ENCODE measurements at regions not wholly inside any gene's neighbourhood (a gene's known extent, or its start where the extent isn't known, plus 50 kb on each side); places are given as distances from the start of the nearest gene placed in this dataset.

DNA sequence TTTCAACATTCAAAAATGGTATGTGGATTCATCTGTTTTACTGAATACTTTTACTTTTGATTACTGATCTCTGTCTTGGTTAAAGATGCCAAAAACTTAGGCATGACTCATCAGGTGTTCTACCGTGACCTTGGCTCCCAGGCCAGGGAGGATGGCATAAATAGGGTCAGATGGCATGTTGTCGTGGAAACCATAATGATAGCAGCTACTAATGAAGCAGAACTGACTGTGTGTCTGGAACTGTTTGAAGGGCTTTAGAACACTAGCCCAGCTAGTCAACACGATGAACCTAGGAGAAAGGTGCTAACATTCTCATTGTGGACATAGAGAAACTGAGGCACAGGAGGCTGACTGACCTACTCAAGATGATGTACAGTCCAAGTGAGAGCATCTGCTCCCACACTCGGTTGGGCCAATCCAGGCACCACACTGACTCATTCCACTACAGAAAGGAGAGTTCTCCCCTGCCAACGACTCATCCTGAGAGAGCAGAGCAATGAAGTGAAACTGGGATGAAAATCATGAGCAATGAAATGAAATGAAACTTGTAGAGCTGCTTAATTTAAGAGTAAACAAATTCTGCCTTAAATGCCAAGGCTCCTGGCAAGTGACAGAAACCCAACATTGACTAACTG, 116.0 kb downstream of the TENT4A start:
- no peak overlapping the region for H3K27ac ChIP-seq
- no peak overlapping the region for H3K4me3 ChIP-seq
- WGBS = 47% methylated on average over 5 of the region's 5 CpGs
- TF ChIP-seq, protein P1, sequence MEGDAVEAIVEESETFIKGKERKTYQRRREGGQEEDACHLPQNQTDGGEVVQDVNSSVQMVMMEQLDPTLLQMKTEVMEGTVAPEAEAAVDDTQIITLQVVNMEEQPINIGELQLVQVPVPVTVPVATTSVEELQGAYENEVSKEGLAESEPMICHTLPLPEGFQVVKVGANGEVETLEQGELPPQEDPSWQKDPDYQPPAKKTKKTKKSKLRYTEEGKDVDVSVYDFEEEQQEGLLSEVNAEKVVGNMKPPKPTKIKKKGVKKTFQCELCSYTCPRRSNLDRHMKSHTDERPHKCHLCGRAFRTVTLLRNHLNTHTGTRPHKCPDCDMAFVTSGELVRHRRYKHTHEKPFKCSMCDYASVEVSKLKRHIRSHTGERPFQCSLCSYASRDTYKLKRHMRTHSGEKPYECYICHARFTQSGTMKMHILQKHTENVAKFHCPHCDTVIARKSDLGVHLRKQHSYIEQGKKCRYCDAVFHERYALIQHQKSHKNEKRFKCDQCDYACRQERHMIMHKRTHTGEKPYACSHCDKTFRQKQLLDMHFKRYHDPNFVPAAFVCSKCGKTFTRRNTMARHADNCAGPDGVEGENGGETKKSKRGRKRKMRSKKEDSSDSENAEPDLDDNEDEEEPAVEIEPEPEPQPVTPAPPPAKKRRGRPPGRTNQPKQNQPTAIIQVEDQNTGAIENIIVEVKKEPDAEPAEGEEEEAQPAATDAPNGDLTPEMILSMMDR (IDR thresholded peaks at IDR 0.05) = no peak
- no peak for TF ChIP-seq POLR2A (IDR thresholded peaks at IDR 0.05)
- TF ChIP-seq POLR2AphosphoS5 (IDR thresholded peaks at IDR 0.05) = no peak
- TF ChIP-seq EP300 (IDR thresholded peaks at IDR 0.05) = no peak
- H3K4me1 ChIP-seq = no peaks in the 10 kb centered on the region
- no peaks in the 10 kb centered on the region for H3K9me3 ChIP-seq
- H3K36me3 ChIP-seq = no peaks in the 10 kb centered on the region
- no peak for DNase-seq (ENCODE audit: low spot score in 2 of 2)
- no peaks in the 10 kb centered on the region for H3K27me3 ChIP-seq

DNA sequence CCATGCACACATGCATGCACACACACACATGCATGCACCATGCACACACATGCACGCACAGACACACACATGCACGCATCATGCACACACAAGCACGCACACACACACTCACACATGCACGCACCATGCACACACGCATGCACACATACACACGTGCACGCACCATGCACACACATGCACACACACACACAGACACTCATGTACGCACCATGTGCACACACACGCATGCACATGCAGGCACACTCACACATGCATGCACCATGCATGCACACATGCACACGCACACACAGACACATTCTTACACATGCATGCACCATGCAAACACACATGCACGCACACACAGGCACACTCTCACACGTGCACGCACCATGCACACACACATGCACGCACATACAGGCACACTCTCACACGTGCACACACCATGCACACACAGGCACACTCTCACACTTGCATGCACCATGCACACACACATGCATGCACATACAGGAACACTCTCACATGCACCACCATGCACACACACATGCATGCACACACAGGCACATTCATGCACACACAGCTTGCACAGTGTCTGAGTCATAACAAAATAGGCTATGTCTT, 117.5 kb downstream of the TENT4A start:
- 82% methylated on average over 15 of the region's 15 CpGs for WGBS
- Histone ChIP-seq H3K36me3 (no peaks in the 10 kb centered on the region), H3K27me3 (no peaks in the 10 kb centered on the region), H3K4me1 (no peaks in the 10 kb centered on the region), H3K27ac (no peak overlapping the region), H3K9me3 (no peaks in the 10 kb centered on the region), H3K4me3 (no peak overlapping the region)
- TF ChIP-seq POLR2A (IDR thresholded peaks at IDR 0.05) = no peak
- TF ChIP-seq POLR2AphosphoS5 (IDR thresholded peaks at IDR 0.05) = no peak
- TF ChIP-seq, protein P1 (IDR thresholded peaks at IDR 0.05) = no peak
- TF ChIP-seq EP300 (IDR thresholded peaks at IDR 0.05) = no peak
- DNase-seq (ENCODE audit: low spot score in 2 of 2) = no peak

DNA sequence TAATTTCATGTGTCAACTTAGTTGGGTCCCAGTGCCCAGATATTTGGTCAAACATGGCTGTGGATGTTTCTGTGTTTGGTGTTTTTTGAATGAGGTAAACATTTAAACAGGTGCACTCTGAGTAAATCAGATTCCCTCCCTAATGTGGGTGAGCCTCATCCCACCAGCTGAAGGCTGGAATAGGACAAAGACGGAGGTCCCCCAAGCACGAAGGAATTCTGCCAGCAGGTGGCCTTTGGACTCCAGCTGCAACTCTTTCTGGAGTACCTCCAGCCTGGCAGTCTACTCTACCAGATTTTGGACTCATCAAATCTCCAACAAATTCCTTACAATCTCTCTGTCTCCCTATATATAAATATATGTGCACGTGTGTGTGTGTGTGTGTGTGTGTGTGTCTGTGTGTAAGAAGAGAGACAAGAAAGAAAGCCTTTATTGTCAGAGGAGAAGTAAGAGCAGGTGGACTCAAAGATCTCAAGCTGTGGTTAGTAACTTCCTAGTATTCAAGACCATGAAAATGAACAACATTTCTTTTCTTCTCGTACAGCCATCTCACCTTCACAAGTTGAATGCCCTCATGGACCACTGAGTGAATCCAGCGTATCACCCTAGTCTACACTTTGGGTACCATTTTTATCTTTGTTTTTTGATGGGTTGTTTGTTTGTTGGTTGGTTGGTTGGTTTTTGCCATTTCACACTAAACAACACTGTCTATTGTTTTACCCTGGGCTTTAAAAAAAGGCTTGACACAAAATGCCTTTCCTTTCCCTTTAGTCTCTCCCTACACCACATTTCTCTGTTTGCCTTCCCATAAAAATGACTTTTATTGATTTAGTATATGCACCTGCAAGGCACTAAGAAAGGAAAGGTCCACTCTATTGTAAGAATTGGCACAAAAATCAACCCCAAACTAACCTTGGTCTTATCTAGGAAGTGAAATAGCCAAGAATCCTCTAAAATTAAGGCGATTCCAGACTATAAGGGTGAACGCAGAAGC, 118.7 kb downstream of the TENT4A start:
- TF ChIP-seq POLR2A (IDR thresholded peaks at IDR 0.05) = no peak
- TF ChIP-seq, protein P1 (IDR thresholded peaks at IDR 0.05) = no peak
- TF ChIP-seq EP300 (IDR thresholded peaks at IDR 0.05) = no peak
- no peak for TF ChIP-seq POLR2AphosphoS5 (IDR thresholded peaks at IDR 0.05)
- DNase-seq (ENCODE audit: low spot score in 2 of 2) = no peak
- H3K9me3 ChIP-seq = no peaks in the 10 kb centered on the region
- no peaks in the 10 kb centered on the region for H3K27me3 ChIP-seq
- H3K27ac ChIP-seq = no peak overlapping the region
- H3K4me1 ChIP-seq = no peaks in the 10 kb centered on the region
- 82% methylated on average over 7 of the region's 7 CpGs for WGBS
- H3K4me3 ChIP-seq = no peak overlapping the region
- no peaks in the 10 kb centered on the region for H3K36me3 ChIP-seq

DNA sequence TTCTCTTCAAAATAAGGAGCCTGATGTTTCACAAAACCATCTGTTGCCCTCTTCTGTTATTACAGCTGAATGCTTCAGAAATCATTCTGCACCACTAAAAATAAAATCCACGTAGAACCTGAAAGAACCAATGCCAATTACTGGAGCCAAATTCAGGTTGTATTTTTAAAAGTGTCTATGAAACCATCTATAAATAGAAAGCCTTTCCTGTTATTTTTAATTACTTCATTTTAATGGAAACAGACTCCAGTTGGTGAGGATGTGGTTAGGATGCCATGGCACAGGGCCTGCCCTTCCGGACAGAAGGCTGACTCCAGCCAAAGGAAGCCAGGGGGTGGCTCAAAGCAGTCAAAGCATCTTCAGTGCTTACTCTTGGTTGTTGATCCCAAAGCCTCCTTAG, 119.8 kb downstream of the TENT4A start:
- H3K9me3 ChIP-seq = no peaks in the 10 kb centered on the region
- H3K36me3 ChIP-seq = no peaks in the 10 kb centered on the region
- TF ChIP-seq POLR2A (IDR thresholded peaks at IDR 0.05) (no peak), EP300 (IDR thresholded peaks at IDR 0.05) (no peak), POLR2AphosphoS5 (IDR thresholded peaks at IDR 0.05) (no peak)
- TF ChIP-seq, protein P1 (IDR thresholded peaks at IDR 0.05) = no peak
- H3K27me3 ChIP-seq = no peaks in the 10 kb centered on the region
- DNase-seq (ENCODE audit: low spot score in 2 of 2) = no peak
- H3K4me1 ChIP-seq = no peaks in the 10 kb centered on the region
- 12% methylated on average over 2 of the region's 2 CpGs for WGBS
- H3K4me3 ChIP-seq = no peak overlapping the region
- H3K27ac ChIP-seq = no peak overlapping the region

DNA sequence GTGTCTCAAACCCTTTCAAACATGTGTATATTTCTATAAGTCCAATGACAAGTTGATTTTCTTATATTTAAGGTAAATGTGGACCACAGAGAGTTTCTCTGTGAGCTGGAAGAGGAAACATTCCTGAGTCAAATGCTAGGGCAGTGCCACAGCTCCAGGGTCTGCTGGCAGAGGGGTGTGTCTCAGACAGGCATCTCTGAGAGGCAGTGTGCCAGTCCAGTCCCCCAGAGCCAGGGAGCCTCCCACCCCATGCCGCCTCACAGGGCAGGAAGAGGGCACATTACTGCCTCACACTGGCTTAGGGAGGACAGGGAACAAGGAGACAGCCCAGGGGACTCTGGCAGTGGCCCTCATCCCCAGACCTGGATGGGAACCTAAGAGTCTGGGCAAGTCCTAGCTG, 120.2 kb downstream of the TENT4A start:
- no peak overlapping the region for H3K4me3 ChIP-seq
- WGBS = 50% methylated on average over 1 of the region's 1 CpG
- no peak for TF ChIP-seq POLR2AphosphoS5 (IDR thresholded peaks at IDR 0.05)
- no peak for TF ChIP-seq EP300 (IDR thresholded peaks at IDR 0.05)
- TF ChIP-seq POLR2A (IDR thresholded peaks at IDR 0.05) = no peak
- TF ChIP-seq, protein P1 (IDR thresholded peaks at IDR 0.05) = no peak
- DNase-seq (ENCODE audit: low spot score in 2 of 2) = no peak
- H3K4me1 ChIP-seq = no peaks in the 10 kb centered on the region
- H3K27ac ChIP-seq = no peak overlapping the region
- H3K9me3 ChIP-seq = no peaks in the 10 kb centered on the region
- no peaks in the 10 kb centered on the region for H3K27me3 ChIP-seq
- no peaks in the 10 kb centered on the region for H3K36me3 ChIP-seq

Measured in suprapubic skin (tissue), 4 donors.